Psoas muscle (tissue), 7 donors: ENCODE measurements at regions not wholly inside any gene's neighbourhood (a gene's known extent, or its start where the extent isn't known, plus 50 kb on each side); places are given as distances from the start of the nearest gene placed in this dataset.

ENCODE experiments used
- ATAC-seq, 4 donors: fragments of 200-7000 bp; cut with Tn5 transposase; one replicate each; pipeline ENCODE4 v1.9.1; 2020; ENCODE audit warnings: moderate library complexity in 3 of 4, mild to moderate bottlenecking in 2 of 4
- DNase-seq, 2 donors: peaks; one replicate each; pipeline ENCODE4 v3.0.0-alpha.2; 2020
- H3K27ac ChIP-seq: fragments of 200-600 bp; one replicate; pipeline ENCODE4 v1.8.0; 2022
- H3K27me3 ChIP-seq, 3 donors: fragments of 200-600 bp in 1 of 3; one replicate each; pipeline versions ENCODE4 v1.6.1 to v1.8.0; 2013 to 2022; ENCODE audit warnings: low read length in 2 of 3, mild to moderate bottlenecking in 2 of 3, moderate library complexity in 1 of 3; ENCODE audit not compliant: insufficient read depth in 3 of 3
- H3K36me3 ChIP-seq, 2 donors: fragments of 200-600 bp in 1 of 2; one replicate each; pipeline versions ENCODE4 v1.6.1 to v1.8.0; 2013 to 2022; ENCODE audit warnings: low read depth in 1 of 2, mild to moderate bottlenecking in 1 of 2, moderate library complexity in 1 of 2; ENCODE audit not compliant: insufficient read depth in 1 of 2
- H3K4me1 ChIP-seq: fragments of 200-600 bp; one replicate; pipeline ENCODE4 v1.8.0; 2022
- H3K4me3 ChIP-seq: fragments of 200-600 bp; one replicate; pipeline ENCODE4 v1.8.0; 2022; ENCODE audit warnings: mild to moderate bottlenecking
- H3K9me3 ChIP-seq: fragments of 200-600 bp; one replicate; pipeline ENCODE4 v1.8.0; 2022
- CTCF ChIP-seq: fragments of 200-600 bp; IDR thresholded peaks from one replicate; pipeline ENCODE4 v1.8.0; 2022; ENCODE audit warnings: antibody characterized with exemption
- WGBS, 3 donors: extraction: QIAGEN DNeasy Blood & Tissue Kit; methylation state at CpG; one replicate each; pipeline versions ENCODE4 v1.1.6 to v1.1.7; 2013; 5-methylcytosine and 5-hydroxymethylcytosine counted together
- intact Hi-C, 2 donors: fragments of 100-400 bp; cut with DNase I; formaldehyde crosslinking; loops; one replicate each; pipeline versions ENCODE4 v1.11.0 to v1.14.2; 2022
- donor health status: healthy with polysubstance abuse.
- donor health status: DM: no; HTN: no; CAD: no; lungs with moderate emphysema.
- donor health status: Bipolar disorder and iron deficiency.
- donor health status: healthy.
- donor health status: DM: yes; HTN: yes; CAD: no.
- donor health status: DM: no; HTN: no; CAD: no.
- donor health status: DM: yes; HTN: yes; CAD: no.

- no peak for DNase-seq
- Histone ChIP-seq H3K9me3 (no peaks in the 10 kb centered on the region), H3K27ac (no peak overlapping the region), H3K27me3 (peaks cover 3 to 8% (median 3%) of the 10 kb centered on the region in 3 donors), H3K36me3 (no peaks in the 10 kb centered on the region), H3K4me3 (no peak overlapping the region), H3K4me1 (no peaks in the 10 kb centered on the region)
- intact Hi-C loops = no loop called here
- TF ChIP-seq CTCF = no peak
- 81 to 87% (median 86%) methylated on average over 4 of the region's 4 CpGs for WGBS, 3 donors
- ATAC-seq = no peak
These were observed 88.4 kb upstream of the KCNA3 start for GRCh38 chr1:110763149-110763548.

GRCh38 chr1:110760321-110760720, 85.6 kb upstream of the KCNA3 start:
- Histone ChIP-seq H3K27ac (no peak overlapping the region), H3K4me3 (no peak overlapping the region), H3K9me3 (no peaks in the 10 kb centered on the region), H3K36me3 (no peaks in the 10 kb centered on the region), H3K27me3 (peaks cover 3% of the 10 kb centered on the region in 3 donors), H3K4me1 (no peaks in the 10 kb centered on the region)
- no peak for ATAC-seq
- WGBS, 3 donors = 62 to 81% (median 69%) methylated on average over 2 of the region's 2 CpGs
- TF ChIP-seq CTCF = no peak
- no peak for DNase-seq
- intact Hi-C loops = no loop called here

GRCh38 chr1:110756506-110756905, 81.8 kb upstream of the KCNA3 start:
- H3K27me3 ChIP-seq = peaks cover 0 to 3% (median 0%) of the 10 kb centered on the region in 3 donors
- 19 to 50% (median 19%) methylated on average over 1 of the region's 1 CpG for WGBS, 3 donors
- ATAC-seq (peak; percentile 51 to 85 (median 70)), DNase-seq (peak in 1 of 2 donors; percentile 60)
- H3K4me3 ChIP-seq = no peak overlapping the region
- no peak for TF ChIP-seq CTCF
- no peaks in the 10 kb centered on the region for H3K4me1 ChIP-seq
- no peaks in the 10 kb centered on the region for H3K36me3 ChIP-seq
- no peak overlapping the region for H3K27ac ChIP-seq
- H3K9me3 ChIP-seq = no peaks in the 10 kb centered on the region
- intact Hi-C loops = no loop called here

GRCh38 chr1:110752941-110753725, 78.4 kb upstream of the KCNA3 start:
- DNase-seq = no peak
- H3K4me1 ChIP-seq = no peaks in the 10 kb centered on the region
- H3K36me3 ChIP-seq = no peaks in the 10 kb centered on the region
- no peaks in the 10 kb centered on the region for H3K9me3 ChIP-seq
- TF ChIP-seq CTCF = no peak
- intact Hi-C loops = no loop called here
- no peak overlapping the region for H3K27ac ChIP-seq
- no peak for ATAC-seq
- WGBS, 3 donors = 95 to 96% (median 95%) methylated on average over 23 of the region's 23 CpGs
- peaks cover 0 to 6% (median 3%) of the 10 kb centered on the region in 3 donors for H3K27me3 ChIP-seq
- no peak overlapping the region for H3K4me3 ChIP-seq

- no peak overlapping the region for H3K27ac ChIP-seq
- H3K9me3 ChIP-seq = no peaks in the 10 kb centered on the region
- H3K4me1 ChIP-seq = no peaks in the 10 kb centered on the region
- no peak for TF ChIP-seq CTCF
- intact Hi-C loops = no loop called here
- ATAC-seq (no peak), DNase-seq (no peak)
- 15 to 22% (median 15%) methylated on average over 3 of the region's 3 CpGs for WGBS, 3 donors
- no peaks in the 10 kb centered on the region for H3K36me3 ChIP-seq
- peaks cover 0 to 6% (median 3%) of the 10 kb centered on the region in 3 donors for H3K27me3 ChIP-seq
- no peak overlapping the region for H3K4me3 ChIP-seq
These were observed 75.8 kb upstream of the KCNA3 start for GRCh38 chr1:110750562-110750961.
